HCT116 (cell line): ENCODE measurements at regions not wholly inside any gene's neighbourhood (a gene's known extent, or its start where the extent isn't known, plus 50 kb on each side); places are given as distances from the start of the nearest gene placed in this dataset.

Source experiments
- ATAC-seq: fragments of 200-7000 bp; cut with Tn5 transposase; 2 replicates; pipeline ENCODE4 v1.9.1; 2020; ENCODE audit warnings: mild to moderate bottlenecking, moderate library complexity
- BruUV-seq: library from RNA; stranded (reverse); fragments of 400-500 nt; replicated peaks from 2 replicates; lab custom pipeline; 2021; lab: Mats Ljungman, UMichigan
- CTCF ChIA-PET: fragments of 300-600 bp; sonication (Branson Sonifier 250); formaldehyde crosslinking; loops from one replicate; lab custom pipeline; 2021; ENCODE audit warnings: antibody characterized with exemption; lab: Charles Lee
- POLR2A ChIA-PET: fragments of 300-600, 350-600 bp; sonication (Branson Sonifier 250); formaldehyde crosslinking; loops from one replicate; lab custom pipeline; 2021; ENCODE audit warnings: antibody characterized with exemption; lab: Charles Lee
- RAD21 ChIA-PET, 2 experiments: fragments of 300-600 bp; sonication (Branson Sonifier 250); formaldehyde crosslinking; loops; one replicate each; lab custom pipeline; 2023; ENCODE audit warnings: low total read pairs in 2 of 2; ENCODE audit not compliant: uncharacterized antibody in 2 of 2, unreplicated experiment in 2 of 2, low non-redundant PET in 1 of 2; lab: Charles Lee
- DNase-seq: peaks from one replicate; pipeline ENCODE4 v3.0.0-alpha.2; 2010; ENCODE audit warnings: low read depth, low spot score
- H2AFZ ChIP-seq: fragments of 200-600 bp; shearing (Covaris generic), sonication (generic); 2 replicates; pipeline ENCODE4 v1.6.1; 2017; ENCODE audit warnings: low read depth, mixed run types, mixed read lengths, antibody characterized with exemption, low read length; ENCODE audit not compliant: poor library complexity, severe bottlenecking
- H3K27ac ChIP-seq: 2 replicates; pipeline ENCODE4 v1.5.1; 2012; ENCODE audit warnings: low read depth, low read length
- H3K27me3 ChIP-seq: fragments of 200-600 bp; sonication (generic); 2 replicates; pipeline ENCODE4 v1.6.1; 2016; ENCODE audit warnings: mixed run types, low read length, mixed read lengths; ENCODE audit not compliant: insufficient read depth
- H3K36me3 ChIP-seq, 2 experiments: fragments of 200-500 bp in 1 of 2; fragments of 200-600 bp in 1 of 2; sonication (Bioruptor generic) in 1 of 2; sonication (generic) in 1 of 2; 2 replicates each; pipeline versions ENCODE4 v1.5.1 to v1.6.1; 2014 to 2016; ENCODE audit warnings: low read length in 2 of 2, inconsistent platforms in 1 of 2, mixed read lengths in 1 of 2, mixed run types in 1 of 2; ENCODE audit not compliant: insufficient read depth in 2 of 2, control insufficient read depth in 1 of 2
- H3K4me1 ChIP-seq, 2 experiments: fragments of 200-600 bp in 1 of 2; sonication (generic) in 1 of 2; 2 replicates each; pipeline versions ENCODE4 v1.5.1 to v1.6.1; 2012 to 2017; ENCODE audit warnings: low read length in 2 of 2, inconsistent platforms in 1 of 2, mild to moderate bottlenecking in 1 of 2, mixed read lengths in 1 of 2, mixed run types in 1 of 2, moderate library complexity in 1 of 2; ENCODE audit not compliant: insufficient read depth in 2 of 2, control insufficient read depth in 1 of 2
- H3K4me2 ChIP-seq: fragments of 200-600 bp; sonication (generic); 2 replicates; pipeline ENCODE4 v1.6.1; 2017; ENCODE audit warnings: mixed run types, low read length, mixed read lengths
- H3K4me3 ChIP-seq, 2 experiments: fragments of 200-600 bp in 1 of 2; sonication (generic) in 1 of 2; replicated peaks in 1 of 2; 2 replicates each; pipeline ENCODE4 v1.5.1; 2011 to 2016; ENCODE audit warnings: low read length in 2 of 2, control low read depth in 1 of 2, low read depth in 1 of 2, mild to moderate bottlenecking in 1 of 2, mixed read lengths in 1 of 2, mixed run types in 1 of 2
- H3K79me2 ChIP-seq: fragments of 200-600 bp; sonication (generic); 2 replicates; pipeline ENCODE4 v1.6.1; 2017; ENCODE audit warnings: mild to moderate bottlenecking, mixed run types, low read length, moderate library complexity, mixed read lengths; ENCODE audit not compliant: insufficient read depth
- H3K9ac ChIP-seq: fragments of 200-600 bp; sonication (generic); 2 replicates; pipeline ENCODE4 v1.6.1; 2016; ENCODE audit warnings: low read length, mixed read lengths
- H3K9me2 ChIP-seq: fragments of 200-600 bp; sonication (generic), shearing (Covaris generic); 2 replicates; pipeline ENCODE4 v1.6.1; 2017; ENCODE audit warnings: mixed run types, mild to moderate bottlenecking, moderate library complexity; ENCODE audit not compliant: insufficient read depth
- H3K9me3 ChIP-seq, 2 experiments: fragments of 200-500 bp in 1 of 2; fragments of 200-600 bp in 1 of 2; sonication (Bioruptor generic) in 1 of 2; sonication (generic) in 1 of 2; 2 replicates each; pipeline ENCODE4 v1.6.1; 2014 to 2017; ENCODE audit warnings: low read length in 2 of 2, mixed read lengths in 2 of 2, inconsistent platforms in 1 of 2, low read depth in 1 of 2, mild to moderate bottlenecking in 1 of 2, mixed run types in 1 of 2, moderate library complexity in 1 of 2; ENCODE audit not compliant: control insufficient read depth in 1 of 2, insufficient read depth in 1 of 2
- H4K20me1 ChIP-seq: fragments of 200-600 bp; sonication (generic), shearing (Covaris generic); 2 replicates; pipeline ENCODE4 v1.6.1; 2017; ENCODE audit warnings: mixed run types, mild to moderate bottlenecking, moderate library complexity; ENCODE audit not compliant: insufficient read depth
- CBX3 ChIP-seq: IDR thresholded peaks from 2 replicates; pipeline ENCODE4 v1.6.1; 2012; ENCODE audit warnings: low read depth
- EGR1 ChIP-seq: IDR thresholded peaks from 2 replicates; pipeline ENCODE4 v1.6.1; 2012; ENCODE audit warnings: low read depth
- ELF1 ChIP-seq: IDR thresholded peaks from 2 replicates; pipeline ENCODE4 v1.6.1; 2012; ENCODE audit warnings: low read depth, borderline replicate concordance
- EZH2phosphoT487 ChIP-seq: fragments of 200-600 bp; IDR thresholded peaks from 2 replicates; pipeline ENCODE4 v1.6.1; 2018; ENCODE audit warnings: antibody characterized with exemption, borderline replicate concordance
- POLR2A ChIP-seq: IDR thresholded peaks from 2 replicates; pipeline ENCODE4 v1.7.0; 2011; ENCODE audit warnings: borderline replicate concordance; ENCODE audit not compliant: insufficient read depth, insufficient read length; ENCODE audit errors: extremely low read depth
- POLR2AphosphoS5 ChIP-seq: IDR thresholded peaks from 2 replicates; pipeline ENCODE4 v1.6.1; 2011; ENCODE audit warnings: mild to moderate bottlenecking, low read depth, low read length, moderate library complexity
- SIN3A ChIP-seq: IDR thresholded peaks from 2 replicates; pipeline ENCODE4 v1.6.1; 2012; ENCODE audit warnings: low read depth
- SP1 ChIP-seq: IDR thresholded peaks from 2 replicates; pipeline ENCODE4 v1.6.1; 2012; ENCODE audit warnings: low read depth
- SRF ChIP-seq: IDR thresholded peaks from 2 replicates; pipeline ENCODE4 v1.6.1; 2012; ENCODE audit warnings: low read depth
- TCF7L2 ChIP-seq: IDR thresholded peaks from 2 replicates; pipeline ENCODE4 v1.7.0; 2011; ENCODE audit warnings: borderline replicate concordance, inconsistent platforms; ENCODE audit not compliant: insufficient read depth, insufficient read length; ENCODE audit errors: extremely low read depth
- YY1 ChIP-seq: IDR thresholded peaks from 2 replicates; pipeline ENCODE4 v1.6.1; 2011; ENCODE audit warnings: low read length, low read depth, moderate library complexity, mild to moderate bottlenecking; ENCODE audit not compliant: insufficient replicate concordance; ENCODE audit errors: extremely low read depth
- ZNF274 ChIP-seq: fragments of 200-500 bp; sonication (Bioruptor generic); IDR thresholded peaks from 2 replicates; pipeline ENCODE4 v1.6.1; 2014; ENCODE audit warnings: mild to moderate bottlenecking, low read depth, low read length, inconsistent platforms
- intact Hi-C: fragments of 100-400 bp; cut with micrococcal nuclease; formaldehyde crosslinking; loops from 2 replicates; pipeline ENCODE4 v1.10.0; 2022
- TF ChIP-seq, protein P1 (sequence below): IDR thresholded peaks from 2 replicates; pipeline ENCODE4 v1.6.1; 2012
- TF ChIP-seq, protein P2 (sequence below), 3 experiments: fragments of 200-600 bp in 1 of 3; sonication (generic) in 1 of 3; IDR thresholded peaks in 2 of 3; conservative IDR thresholded peaks in 1 of 3; 2 replicates each; pipeline ENCODE4 v1.5.1; 2012 to 2017; ENCODE audit warnings: low read depth in 2 of 3, low read length in 2 of 3, antibody characterized with exemption in 1 of 3, borderline replicate concordance in 1 of 3, control low read depth in 1 of 3, mild to moderate bottlenecking in 1 of 3, mixed read lengths in 1 of 3, mixed run types in 1 of 3, moderate library complexity in 1 of 3; ENCODE audit not compliant: insufficient read depth in 1 of 3
- TF ChIP-seq, protein P3 (sequence below): IDR thresholded peaks from 2 replicates; pipeline ENCODE4 v1.6.1; 2011; ENCODE audit warnings: mild to moderate bottlenecking, low read length, moderate library complexity; ENCODE audit not compliant: insufficient replicate concordance; ENCODE audit errors: extremely low read depth

DNA sequence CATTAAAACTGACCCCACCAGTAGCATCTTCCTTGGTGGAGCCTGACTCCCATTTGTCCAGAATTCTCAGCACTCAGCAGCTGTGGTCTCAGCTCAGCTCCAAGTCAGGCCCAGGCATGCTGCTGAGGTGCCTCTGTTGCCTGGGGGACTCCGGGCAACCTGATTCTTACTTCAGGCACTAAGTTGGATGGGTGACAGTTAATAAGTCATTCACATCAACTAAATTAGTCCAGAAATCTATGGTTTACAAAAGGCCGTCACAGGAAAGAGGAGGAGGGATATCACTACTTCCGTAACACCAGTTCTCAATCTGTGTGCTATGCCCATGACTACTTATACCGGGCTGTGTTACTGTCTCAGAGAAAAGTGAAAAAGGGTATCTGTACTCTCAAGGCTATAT, 310.2 kb downstream of the SATB1 start:
- BruUV-seq: no TSS peak

More for the DNA sequence above, 310.2 kb downstream of the SATB1 start:
- ChIA-PET CTCF (no interaction called here), POLR2A (no interaction called here), RAD21 (no interaction called here)
- H3K27ac ChIP-seq: no peak overlapping the region
- H3K9ac ChIP-seq: no peak overlapping the region
- no peak overlapping the region for H3K4me3 ChIP-seq
- no peaks in the 10 kb centered on the region for H3K36me3 ChIP-seq
- ATAC-seq (no peak), DNase-seq (no peak)
- H3K79me2 ChIP-seq: no peaks in the 10 kb centered on the region; the same call in 1 of the 2 replicates
- H3K27me3 ChIP-seq: no peaks in the 10 kb centered on the region
- H2AFZ ChIP-seq: no peak overlapping the region
- H4K20me1 ChIP-seq: no peaks in the 10 kb centered on the region
- H3K4me2 ChIP-seq: no peak overlapping the region
- peaks cover 13 to 34% of the 10 kb centered on the region in 2 experiments; a peak in 3 of 4 replicates for H3K4me1 ChIP-seq
- no peaks in the 10 kb centered on the region for H3K9me3 ChIP-seq
- intact Hi-C loops: no loop called here
- H3K9me2 ChIP-seq: no peaks in the 10 kb centered on the region
- no peak for TF ChIP-seq SP1
- TF ChIP-seq EZH2phosphoT487: no peak
- no peak for TF ChIP-seq YY1
- no peak for TF ChIP-seq SIN3A
- no peak for TF ChIP-seq ZNF274
- TF ChIP-seq SRF: no peak
- no peak for TF ChIP-seq POLR2A
- TF ChIP-seq, protein P1, sequence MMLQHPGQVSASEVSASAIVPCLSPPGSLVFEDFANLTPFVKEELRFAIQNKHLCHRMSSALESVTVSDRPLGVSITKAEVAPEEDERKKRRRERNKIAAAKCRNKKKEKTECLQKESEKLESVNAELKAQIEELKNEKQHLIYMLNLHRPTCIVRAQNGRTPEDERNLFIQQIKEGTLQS: no peak
- TF ChIP-seq ELF1: no peak
- TF ChIP-seq, protein P2, sequence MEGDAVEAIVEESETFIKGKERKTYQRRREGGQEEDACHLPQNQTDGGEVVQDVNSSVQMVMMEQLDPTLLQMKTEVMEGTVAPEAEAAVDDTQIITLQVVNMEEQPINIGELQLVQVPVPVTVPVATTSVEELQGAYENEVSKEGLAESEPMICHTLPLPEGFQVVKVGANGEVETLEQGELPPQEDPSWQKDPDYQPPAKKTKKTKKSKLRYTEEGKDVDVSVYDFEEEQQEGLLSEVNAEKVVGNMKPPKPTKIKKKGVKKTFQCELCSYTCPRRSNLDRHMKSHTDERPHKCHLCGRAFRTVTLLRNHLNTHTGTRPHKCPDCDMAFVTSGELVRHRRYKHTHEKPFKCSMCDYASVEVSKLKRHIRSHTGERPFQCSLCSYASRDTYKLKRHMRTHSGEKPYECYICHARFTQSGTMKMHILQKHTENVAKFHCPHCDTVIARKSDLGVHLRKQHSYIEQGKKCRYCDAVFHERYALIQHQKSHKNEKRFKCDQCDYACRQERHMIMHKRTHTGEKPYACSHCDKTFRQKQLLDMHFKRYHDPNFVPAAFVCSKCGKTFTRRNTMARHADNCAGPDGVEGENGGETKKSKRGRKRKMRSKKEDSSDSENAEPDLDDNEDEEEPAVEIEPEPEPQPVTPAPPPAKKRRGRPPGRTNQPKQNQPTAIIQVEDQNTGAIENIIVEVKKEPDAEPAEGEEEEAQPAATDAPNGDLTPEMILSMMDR (IDR thresholded peaks at IDR 0.05 in 2 of 3, conservative IDR thresholded peaks at IDR 0.05 in 1 of 3; ENCODE audit: borderline replicate concordance in 1 of 3, insufficient read depth in 1 of 3, low read depth in 2 of 3, low read length in 2 of 3): no peak
- TF ChIP-seq CBX3: no peak
- TF ChIP-seq POLR2AphosphoS5: no peak
- no peak for TF ChIP-seq TCF7L2
- TF ChIP-seq EGR1: no peak
- TF ChIP-seq, protein P3, sequence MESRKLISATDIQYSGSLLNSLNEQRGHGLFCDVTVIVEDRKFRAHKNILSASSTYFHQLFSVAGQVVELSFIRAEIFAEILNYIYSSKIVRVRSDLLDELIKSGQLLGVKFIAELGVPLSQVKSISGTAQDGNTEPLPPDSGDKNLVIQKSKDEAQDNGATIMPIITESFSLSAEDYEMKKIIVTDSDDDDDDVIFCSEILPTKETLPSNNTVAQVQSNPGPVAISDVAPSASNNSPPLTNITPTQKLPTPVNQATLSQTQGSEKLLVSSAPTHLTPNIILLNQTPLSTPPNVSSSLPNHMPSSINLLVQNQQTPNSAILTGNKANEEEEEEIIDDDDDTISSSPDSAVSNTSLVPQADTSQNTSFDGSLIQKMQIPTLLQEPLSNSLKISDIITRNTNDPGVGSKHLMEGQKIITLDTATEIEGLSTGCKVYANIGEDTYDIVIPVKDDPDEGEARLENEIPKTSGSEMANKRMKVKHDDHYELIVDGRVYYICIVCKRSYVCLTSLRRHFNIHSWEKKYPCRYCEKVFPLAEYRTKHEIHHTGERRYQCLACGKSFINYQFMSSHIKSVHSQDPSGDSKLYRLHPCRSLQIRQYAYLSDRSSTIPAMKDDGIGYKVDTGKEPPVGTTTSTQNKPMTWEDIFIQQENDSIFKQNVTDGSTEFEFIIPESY: no peak
- TF ChIP-seq, all 23 proteins: peak for 0
